ENCODE measurements at regions not wholly inside any gene's neighbourhood (a gene's known extent, or its start where the extent isn't known, plus 50 kb on each side); places are given as distances from the start of the nearest gene placed in this dataset.
A peak's percentile ranks its signal among the peaks of the same experiment; 100 is the strongest.

GRCh38 chr1:94316836-94317789, 79.7 kb upstream of the ARHGAP29 start (continued):
- TF ChIP-seq NAIF1 (CRISPR knock-in tag; IDR thresholded peaks at IDR 0.05; ENCODE audit: borderline replicate concordance), result no peak
- TF ChIP-seq TRIM22 (IDR thresholded peaks at IDR 0.05), result no peak
- no peak for TF ChIP-seq GTF2F1 (IDR thresholded peaks at IDR 0.05; ENCODE audit: low read length)
- TF ChIP-seq AKAP8 (CRISPR knock-in tag; IDR thresholded peaks at IDR 0.05), result no peak
- TF ChIP-seq KMT2B (CRISPR knock-in tag; IDR thresholded peaks at IDR 0.05), result no peak
- TF ChIP-seq MBNL3 (CRISPR knock-in tag; conservative IDR thresholded peaks at IDR 0.05), result no peak
- no peak for TF ChIP-seq TFE3 (CRISPR knock-in tag; IDR thresholded peaks at IDR 0.05)
- TF ChIP-seq SALL1 (CRISPR knock-in tag; IDR thresholded peaks at IDR 0.05), result peak; percentile 38
- TF ChIP-seq SSRP1 (CRISPR knock-in tag; IDR thresholded peaks at IDR 0.05), result no peak
- TF ChIP-seq PBX3 (CRISPR knock-in tag; IDR thresholded peaks at IDR 0.05; ENCODE audit: borderline replicate concordance), result no peak
- no peak for TF ChIP-seq SUZ12 (IDR thresholded peaks at IDR 0.05; ENCODE audit: low read depth, low read length)
- TF ChIP-seq TAF1 (CRISPR knock-in tag; IDR thresholded peaks at IDR 0.05), result peak; percentile 36; the same call in 1 of the 2 replicates
- no peak for TF ChIP-seq ZBTB4 (CRISPR knock-in tag; IDR thresholded peaks at IDR 0.05; ENCODE audit: borderline replicate concordance)
- no peak for TF ChIP-seq ZNF790 (CRISPR knock-in tag; IDR thresholded peaks at IDR 0.05; ENCODE audit: borderline replicate concordance)
- no peak for TF ChIP-seq ZFAT (CRISPR knock-in tag; conservative IDR thresholded peaks at IDR 0.05)
- TF ChIP-seq SMARCE1 (IDR thresholded peaks at IDR 0.05; ENCODE audit: borderline replicate concordance), result no peak
- no peak for TF ChIP-seq NCOA1 (CRISPR knock-in tag; IDR thresholded peaks at IDR 0.05)
- TF ChIP-seq ZNF484 (CRISPR knock-in tag; IDR thresholded peaks at IDR 0.05; ENCODE audit: borderline replicate concordance, low read depth), result no peak
- TF ChIP-seq STAT6 (CRISPR knock-in tag; IDR thresholded peaks at IDR 0.05; ENCODE audit: borderline replicate concordance), result no peak
- TF ChIP-seq ZKSCAN8 (CRISPR knock-in tag; IDR thresholded peaks at IDR 0.05; ENCODE audit: borderline replicate concordance), result peak; percentile 35; the same call in 1 of the 2 replicates

Data from HepG2 (cell line).